ENCODE measurements at regions not wholly inside any gene's neighbourhood (a gene's known extent, or its start where the extent isn't known, plus 50 kb on each side); places are given as distances from the start of the nearest gene placed in this dataset.

DNA sequence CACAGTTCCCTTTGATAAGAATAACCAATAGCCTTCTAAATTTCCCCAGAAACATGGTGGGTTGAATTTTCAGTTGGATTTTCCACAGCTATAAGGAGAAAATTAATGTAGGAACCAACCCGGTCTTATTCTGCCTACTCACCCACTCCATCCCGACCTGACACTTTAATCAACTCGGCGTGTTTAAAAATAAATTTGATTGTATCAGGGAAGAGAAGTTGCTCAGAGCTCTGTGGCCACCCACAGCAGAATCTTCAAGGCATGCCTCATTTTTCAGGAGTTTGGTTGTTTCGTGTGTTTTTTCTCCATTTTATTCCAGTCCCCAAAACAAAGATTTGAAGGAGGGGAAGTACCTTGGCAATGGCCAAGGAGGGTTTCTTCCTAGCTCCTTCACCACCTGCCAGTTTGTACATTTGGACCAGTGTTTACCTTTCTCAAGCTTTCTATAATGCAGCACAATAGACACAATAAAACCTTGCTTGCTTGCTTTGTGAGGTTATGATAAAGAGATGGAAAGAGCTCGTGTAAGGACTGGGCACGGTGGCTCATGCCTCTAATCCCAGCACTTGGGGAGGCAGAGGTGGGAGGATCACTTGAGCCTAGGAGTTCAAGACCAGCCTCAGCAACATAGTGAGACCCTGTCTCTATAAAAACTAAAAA, 297.2 kb upstream of the JARID2 start:
- 85% methylated on average over 7 of the region's 7 CpGs for WGBS (ENCODE audit: low lambda C conversion rate, missing lambda C conversion rate)
- no peaks in the 10 kb centered on the region for H3K36me3 ChIP-seq (replicated peaks; ENCODE audit: insufficient read depth, low read depth)

DNA sequence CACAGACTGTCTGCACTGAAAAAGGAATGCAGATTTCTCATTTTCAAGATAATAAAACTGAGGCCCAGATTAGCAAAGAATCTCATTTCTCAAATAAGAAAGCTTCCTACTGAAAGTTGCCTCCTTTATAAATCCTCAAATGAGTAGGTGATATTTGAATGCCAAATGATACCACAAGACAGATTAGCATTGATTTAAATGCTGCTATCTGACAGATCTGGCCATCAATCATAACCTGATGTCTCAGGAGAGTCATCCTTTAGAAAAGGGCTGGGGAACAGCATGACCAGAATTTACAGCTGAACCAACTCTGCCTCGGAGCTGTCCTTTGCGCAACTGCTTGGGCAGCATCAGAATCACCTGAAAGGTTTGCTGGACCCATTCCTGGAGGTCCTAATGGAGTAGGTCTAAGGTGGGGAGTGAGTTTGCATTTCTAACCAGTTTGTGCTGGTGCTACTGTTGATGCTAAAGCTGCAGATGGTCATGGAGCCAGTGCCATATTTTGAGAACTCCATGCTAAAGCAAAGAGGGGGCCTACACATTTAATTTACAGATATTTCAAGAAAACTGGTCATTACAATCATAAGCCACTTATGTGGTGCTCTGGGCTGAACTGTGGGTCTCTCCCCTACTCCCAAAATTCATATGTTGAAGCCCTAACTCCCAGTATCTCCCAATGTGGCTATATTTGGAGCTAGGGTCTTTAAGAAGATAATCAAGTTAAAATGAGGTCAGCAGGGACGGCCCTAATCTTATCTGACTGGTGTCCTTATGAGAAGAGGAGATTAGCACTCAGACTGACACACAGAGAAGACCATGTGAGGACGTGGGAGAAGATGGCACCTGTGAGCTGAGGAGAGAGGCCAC, 295.5 kb upstream of the JARID2 start:
- no peaks in the 10 kb centered on the region for H3K9me2 ChIP-seq (replicated peaks; ENCODE audit: insufficient read depth)
- no peaks in the 10 kb centered on the region for H3K27me3 ChIP-seq
- H4K20me1 ChIP-seq (ENCODE audit: insufficient read depth, poor library complexity, severe bottlenecking) = no peaks in the 10 kb centered on the region
- no peak for DNase-seq (ENCODE audit: low spot score)
- WGBS (ENCODE audit: low lambda C conversion rate, missing lambda C conversion rate) = 70% methylated on average over 4 of the region's 4 CpGs
- TF ChIP-seq EZH2 (IDR thresholded peaks at IDR 0.05; ENCODE audit: borderline replicate concordance) = no peak
- TF ChIP-seq CTCF (IDR thresholded peaks at IDR 0.05; ENCODE audit: poor library complexity) = no peak
- no peak for TF ChIP-seq EZH2phosphoT487 (IDR thresholded peaks at IDR 0.05; ENCODE audit: low read depth, severe bottlenecking, unreplicated experiment)
- no peak overlapping the region for H2AFZ ChIP-seq
- H3K9me3 ChIP-seq (ENCODE audit: low read depth) = no peaks in the 10 kb centered on the region
- H3K79me2 ChIP-seq = no peaks in the 10 kb centered on the region
- no peak overlapping the region for H3K4me2 ChIP-seq
- H3K4me1 ChIP-seq (ENCODE audit: insufficient read depth) = no peaks in the 10 kb centered on the region
- H3K4me3 ChIP-seq = no peak overlapping the region
- no peaks in the 10 kb centered on the region for H3K36me3 ChIP-seq (replicated peaks; ENCODE audit: insufficient read depth, low read depth)
- H3K27ac ChIP-seq = no peak overlapping the region

More for the DNA sequence above, 297.2 kb upstream of the JARID2 start:
- Histone ChIP-seq H4K20me1 (ENCODE audit: insufficient read depth, poor library complexity, severe bottlenecking) (no peaks in the 10 kb centered on the region), H2AFZ (no peak overlapping the region), H3K27me3 (no peaks in the 10 kb centered on the region), H3K79me2 (no peaks in the 10 kb centered on the region), H3K9me3 (ENCODE audit: low read depth) (no peaks in the 10 kb centered on the region), H3K27ac (no peak overlapping the region), H3K4me1 (ENCODE audit: insufficient read depth) (no peaks in the 10 kb centered on the region), H3K4me2 (no peak overlapping the region), H3K4me3 (no peak overlapping the region), H3K9me2 (replicated peaks; ENCODE audit: insufficient read depth) (no peaks in the 10 kb centered on the region)
- no peak for TF ChIP-seq EZH2 (IDR thresholded peaks at IDR 0.05; ENCODE audit: borderline replicate concordance)
- TF ChIP-seq CTCF (IDR thresholded peaks at IDR 0.05; ENCODE audit: poor library complexity) = no peak
- no peak for TF ChIP-seq EZH2phosphoT487 (IDR thresholded peaks at IDR 0.05; ENCODE audit: low read depth, severe bottlenecking, unreplicated experiment)
- no peak for DNase-seq (ENCODE audit: low spot score)

DNA sequence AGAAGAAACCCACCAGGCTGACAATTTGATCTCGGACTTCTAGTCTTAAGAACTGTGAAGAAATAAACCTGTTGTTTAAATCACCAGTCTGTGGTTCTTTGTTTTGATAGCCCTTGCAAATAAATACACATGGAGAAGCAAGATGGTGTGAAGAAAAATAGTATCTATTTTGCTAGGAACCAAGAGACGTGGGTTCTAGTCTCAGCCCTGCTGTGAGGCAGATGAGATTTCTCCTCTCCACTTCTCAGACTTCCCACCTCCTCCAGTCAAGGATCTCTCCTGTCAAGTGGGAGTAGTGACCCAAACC, 294.9 kb upstream of the JARID2 start:
- Histone ChIP-seq H3K79me2 (no peaks in the 10 kb centered on the region), H3K27me3 (no peaks in the 10 kb centered on the region), H3K4me1 (ENCODE audit: insufficient read depth) (no peaks in the 10 kb centered on the region), H3K27ac (no peak overlapping the region), H3K9me2 (replicated peaks; ENCODE audit: insufficient read depth) (no peaks in the 10 kb centered on the region), H4K20me1 (ENCODE audit: insufficient read depth, poor library complexity, severe bottlenecking) (no peaks in the 10 kb centered on the region), H3K36me3 (replicated peaks; ENCODE audit: insufficient read depth, low read depth) (no peaks in the 10 kb centered on the region), H3K4me3 (no peak overlapping the region), H2AFZ (no peak overlapping the region), H3K4me2 (no peak overlapping the region), H3K9me3 (ENCODE audit: low read depth) (no peaks in the 10 kb centered on the region)
- 93% methylated on average over 2 of the region's 2 CpGs for WGBS (ENCODE audit: low lambda C conversion rate, missing lambda C conversion rate)
- no peak for TF ChIP-seq CTCF (IDR thresholded peaks at IDR 0.05; ENCODE audit: poor library complexity)
- TF ChIP-seq EZH2 (IDR thresholded peaks at IDR 0.05; ENCODE audit: borderline replicate concordance) = no peak
- TF ChIP-seq EZH2phosphoT487 (IDR thresholded peaks at IDR 0.05; ENCODE audit: low read depth, severe bottlenecking, unreplicated experiment) = no peak
- DNase-seq (ENCODE audit: low spot score) = no peak
